Dendritic cell treated with granulocyte-macrophage colony-stimulating factor and Interleukin-4, amounts not matched to agents 40 ng/mL and 50 ng/mL, for 4 days (primary cell): ENCODE measurements at regions not wholly inside any gene's neighbourhood (a gene's known extent, or its start where the extent isn't known, plus 50 kb on each side); places are given as distances from the start of the nearest gene placed in this dataset.

ENCODE experiments used
- H3K27ac Mint-ChIP-seq: one replicate; pipeline ENCODE4 v1.8.0; 2022; ENCODE audit warnings: mild to moderate bottlenecking, mixed read lengths
- H3K27me3 Mint-ChIP-seq: one replicate; pipeline ENCODE4 v1.8.0; 2022; ENCODE audit warnings: mild to moderate bottlenecking, mixed read lengths
- H3K36me3 Mint-ChIP-seq: one replicate; pipeline ENCODE4 v1.8.0; 2022; ENCODE audit warnings: low read depth, mixed read lengths
- H3K4me1 Mint-ChIP-seq: one replicate; pipeline ENCODE4 v1.8.0; 2022; ENCODE audit warnings: low read depth, mixed read lengths
- H3K4me3 Mint-ChIP-seq: one replicate; pipeline ENCODE4 v1.8.0; 2022; ENCODE audit warnings: mild to moderate bottlenecking, moderate library complexity, mixed read lengths
- H3K9me3 Mint-ChIP-seq: one replicate; pipeline ENCODE4 v1.8.0; 2022; ENCODE audit warnings: mixed read lengths
- intact Hi-C: fragments of 100-400 bp; cut with micrococcal nuclease; formaldehyde crosslinking; loops from one replicate; pipeline ENCODE4 v1.15.0; 2022

DNA sequence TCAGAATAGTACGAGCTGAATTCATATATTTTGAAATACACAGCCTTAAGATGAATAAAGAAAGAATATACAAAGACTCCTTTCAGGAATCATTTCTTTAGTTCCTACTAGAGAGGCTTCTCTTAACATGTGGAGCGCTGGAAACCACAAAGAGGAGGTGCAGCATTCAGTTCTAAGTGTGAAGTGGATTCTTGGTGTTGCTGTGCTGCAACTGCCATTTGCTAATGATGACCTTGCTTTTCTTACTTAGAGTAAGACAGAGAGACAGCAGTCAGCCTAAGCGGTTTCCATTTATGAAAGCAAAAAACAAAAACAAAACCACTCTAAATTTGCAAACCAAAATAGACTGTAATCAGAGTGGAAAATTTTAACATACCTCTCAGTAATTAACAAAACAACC, 629.0 kb downstream of the EPHA7 start:
- Mint-ChIP-seq H3K27ac (no peak overlapping the region), H3K36me3 (no peaks in the 10 kb centered on the region), H3K4me3 (no peak overlapping the region), H3K9me3 (no peaks in the 10 kb centered on the region), H3K27me3 (no peaks in the 10 kb centered on the region), H3K4me1 (no peaks in the 10 kb centered on the region)
- intact Hi-C loops: no loop called here

- intact Hi-C loops: no loop called here
- Mint-ChIP-seq H3K9me3 (no peaks in the 10 kb centered on the region), H3K4me1 (no peaks in the 10 kb centered on the region), H3K27me3 (no peaks in the 10 kb centered on the region), H3K4me3 (no peak overlapping the region), H3K36me3 (no peaks in the 10 kb centered on the region), H3K27ac (no peak overlapping the region)
Observed at GRCh38 chr6:92784235-92784634, 635.1 kb downstream of the EPHA7 start.

GRCh38 chr6:92779746-92780145, 639.6 kb downstream of the EPHA7 start:
- H3K27ac Mint-ChIP-seq: no peak overlapping the region
- no peaks in the 10 kb centered on the region for H3K27me3 Mint-ChIP-seq
- no peaks in the 10 kb centered on the region for H3K9me3 Mint-ChIP-seq
- no peaks in the 10 kb centered on the region for H3K36me3 Mint-ChIP-seq
- no peak overlapping the region for H3K4me3 Mint-ChIP-seq
- intact Hi-C loops: no loop called here
- H3K4me1 Mint-ChIP-seq: no peaks in the 10 kb centered on the region

- Mint-ChIP-seq H3K4me3 (no peak overlapping the region), H3K27ac (no peak overlapping the region), H3K36me3 (no peaks in the 10 kb centered on the region), H3K4me1 (no peaks in the 10 kb centered on the region), H3K27me3 (no peaks in the 10 kb centered on the region), H3K9me3 (no peaks in the 10 kb centered on the region)
- intact Hi-C loops: no loop called here
Observed at GRCh38 chr6:92777146-92777740, 642.1 kb downstream of the EPHA7 start.

GRCh38 chr6:92770540-92770939, 648.8 kb downstream of the EPHA7 start:
- no peaks in the 10 kb centered on the region for H3K27me3 Mint-ChIP-seq
- H3K4me3 Mint-ChIP-seq: no peak overlapping the region

DNA sequence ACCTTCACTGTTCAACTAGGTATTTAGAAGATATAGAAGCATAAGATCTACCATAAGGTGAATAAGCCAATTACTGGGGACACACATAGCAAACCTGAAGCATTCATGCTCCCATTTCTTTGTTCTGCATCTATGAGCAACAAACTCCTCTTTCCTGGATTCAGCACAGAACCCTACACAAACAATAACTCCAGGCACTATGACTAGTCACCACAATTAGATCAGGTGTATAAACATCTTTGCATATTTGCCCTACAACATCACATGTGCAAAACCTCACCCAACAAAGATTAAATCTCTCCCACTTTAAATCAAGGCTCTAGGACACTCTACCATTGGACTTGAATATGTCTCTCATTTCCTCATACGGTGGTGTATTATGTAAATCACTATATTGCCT, 652.3 kb downstream of the EPHA7 start:
- Mint-ChIP-seq H3K27me3 (no peaks in the 10 kb centered on the region), H3K4me3 (no peak overlapping the region), H3K9me3 (no peaks in the 10 kb centered on the region), H3K4me1 (no peaks in the 10 kb centered on the region), H3K36me3 (no peaks in the 10 kb centered on the region), H3K27ac (no peak overlapping the region)
- intact Hi-C loops: no loop called here

More at GRCh38 chr6:92770540-92770939, 648.8 kb downstream of the EPHA7 start:
- intact Hi-C loops: no loop called here
- H3K27ac Mint-ChIP-seq: no peak overlapping the region
- no peaks in the 10 kb centered on the region for H3K9me3 Mint-ChIP-seq
- no peaks in the 10 kb centered on the region for H3K4me1 Mint-ChIP-seq
- no peaks in the 10 kb centered on the region for H3K36me3 Mint-ChIP-seq

DNA sequence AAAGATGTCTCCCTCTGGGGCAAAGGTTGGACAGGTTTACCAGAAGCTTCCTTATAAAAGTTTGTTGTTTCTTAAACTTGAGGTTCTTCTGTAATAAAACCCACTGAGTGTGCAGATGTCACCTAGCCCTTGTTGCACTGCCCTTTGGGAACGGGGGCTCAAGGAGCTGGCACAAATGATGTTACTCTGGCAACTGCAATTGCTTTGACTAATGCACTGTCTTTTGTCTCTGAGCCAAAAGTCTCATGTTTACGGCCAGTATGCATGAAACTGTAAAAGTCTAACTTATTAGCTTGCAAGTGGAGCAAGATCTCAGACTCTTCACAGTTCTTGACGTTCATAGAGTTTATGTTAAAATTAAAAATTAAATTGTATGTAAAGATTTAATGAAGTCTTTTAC, 655.7 kb downstream of the EPHA7 start:
- H3K4me1 Mint-ChIP-seq: no peaks in the 10 kb centered on the region
- H3K36me3 Mint-ChIP-seq: no peaks in the 10 kb centered on the region
- no peaks in the 10 kb centered on the region for H3K9me3 Mint-ChIP-seq
- H3K27me3 Mint-ChIP-seq: no peaks in the 10 kb centered on the region
- no peak overlapping the region for H3K4me3 Mint-ChIP-seq
- intact Hi-C loops: no loop called here
- no peak overlapping the region for H3K27ac Mint-ChIP-seq

DNA sequence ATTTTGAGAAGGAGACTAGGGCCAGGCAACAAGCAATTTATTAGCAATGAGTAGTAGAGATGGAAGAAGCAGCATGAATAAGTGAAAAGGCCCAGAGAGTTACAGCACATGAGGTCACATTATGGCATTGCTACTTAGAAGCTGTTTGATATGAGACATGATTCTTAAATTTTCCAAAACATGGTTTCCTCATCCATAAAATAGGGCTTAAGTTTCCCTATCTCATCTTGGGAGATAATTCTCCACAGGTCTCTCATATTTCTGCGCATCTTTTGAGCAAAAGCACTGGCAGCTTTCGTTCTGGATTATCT, 656.1 kb downstream of the EPHA7 start:
- Mint-ChIP-seq H3K27ac (no peak overlapping the region), H3K36me3 (no peaks in the 10 kb centered on the region), H3K9me3 (no peaks in the 10 kb centered on the region), H3K27me3 (no peaks in the 10 kb centered on the region), H3K4me3 (no peak overlapping the region), H3K4me1 (no peaks in the 10 kb centered on the region)
- intact Hi-C loops: no loop called here

GRCh38 chr6:92762443-92763273, 656.7 kb downstream of the EPHA7 start:
- no peak overlapping the region for H3K4me3 Mint-ChIP-seq
- intact Hi-C loops: no loop called here
- no peaks in the 10 kb centered on the region for H3K27me3 Mint-ChIP-seq
- no peaks in the 10 kb centered on the region for H3K4me1 Mint-ChIP-seq
- H3K9me3 Mint-ChIP-seq: no peaks in the 10 kb centered on the region
- H3K27ac Mint-ChIP-seq: no peak overlapping the region
- no peaks in the 10 kb centered on the region for H3K36me3 Mint-ChIP-seq

GRCh38 chr6:92759178-92759577, 660.2 kb downstream of the EPHA7 start:
- H3K27ac Mint-ChIP-seq: no peak overlapping the region
- H3K27me3 Mint-ChIP-seq: no peaks in the 10 kb centered on the region
- no peaks in the 10 kb centered on the region for H3K4me1 Mint-ChIP-seq
- no peaks in the 10 kb centered on the region for H3K36me3 Mint-ChIP-seq
- intact Hi-C loops: no loop called here
- H3K9me3 Mint-ChIP-seq: no peaks in the 10 kb centered on the region
- H3K4me3 Mint-ChIP-seq: no peak overlapping the region

DNA sequence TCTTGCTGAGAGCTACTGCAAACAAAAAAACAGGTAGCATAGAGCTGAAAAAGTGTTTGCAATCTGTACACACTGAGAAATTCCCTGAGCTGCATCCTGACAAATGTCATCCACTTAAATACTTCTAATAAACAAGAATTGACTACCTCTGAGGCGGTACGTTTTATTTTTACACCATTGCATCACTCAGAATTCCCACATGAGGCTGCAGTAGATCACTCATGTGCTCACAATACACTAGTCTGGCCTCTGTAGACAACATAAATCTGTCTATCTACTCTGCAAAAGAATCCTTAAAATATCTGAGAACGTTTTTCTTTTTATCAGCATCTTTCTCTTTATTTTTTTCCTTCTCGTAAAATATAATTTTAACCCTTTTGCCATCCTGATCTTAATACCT, 661.4 kb downstream of the EPHA7 start:
- Mint-ChIP-seq H3K4me3 (no peak overlapping the region), H3K4me1 (no peaks in the 10 kb centered on the region), H3K27me3 (no peaks in the 10 kb centered on the region), H3K36me3 (no peaks in the 10 kb centered on the region), H3K9me3 (peaks cover 4% of the 10 kb centered on the region), H3K27ac (no peak overlapping the region)
- intact Hi-C loops: no loop called here

- no peaks in the 10 kb centered on the region for H3K4me1 Mint-ChIP-seq
- H3K27me3 Mint-ChIP-seq: no peaks in the 10 kb centered on the region
- no peak overlapping the region for H3K27ac Mint-ChIP-seq
- H3K36me3 Mint-ChIP-seq: no peaks in the 10 kb centered on the region
- H3K4me3 Mint-ChIP-seq: no peak overlapping the region
- intact Hi-C loops: no loop called here
- peaks cover 13% of the 10 kb centered on the region for H3K9me3 Mint-ChIP-seq
Observed at GRCh38 chr6:92756912-92757311, 662.4 kb downstream of the EPHA7 start.

DNA sequence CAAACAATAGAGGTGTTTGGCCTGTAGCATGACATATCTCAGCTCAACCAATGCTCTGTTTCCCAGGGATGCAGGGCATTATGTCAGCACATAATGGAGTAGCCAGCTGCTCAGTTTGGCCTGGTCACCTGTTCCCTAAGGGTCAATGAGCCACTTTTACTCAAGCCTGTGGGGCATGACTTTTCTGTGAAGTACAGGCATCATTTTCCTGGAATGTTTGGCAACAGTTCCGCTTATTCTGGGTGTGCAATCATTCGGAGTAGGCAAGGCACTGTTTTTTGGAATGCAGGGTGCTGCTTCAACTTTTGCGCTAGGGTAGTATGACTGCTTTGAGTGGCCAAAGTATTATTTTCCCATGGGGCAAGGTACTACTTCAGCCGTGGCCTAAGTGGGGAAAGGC, 665.4 kb downstream of the EPHA7 start:
- H3K4me1 Mint-ChIP-seq: no peaks in the 10 kb centered on the region
- no peak overlapping the region for H3K27ac Mint-ChIP-seq
- H3K27me3 Mint-ChIP-seq: no peaks in the 10 kb centered on the region
- H3K36me3 Mint-ChIP-seq: no peaks in the 10 kb centered on the region
- intact Hi-C loops: no loop called here
- peaks cover 13% of the 10 kb centered on the region for H3K9me3 Mint-ChIP-seq
- no peak overlapping the region for H3K4me3 Mint-ChIP-seq

DNA sequence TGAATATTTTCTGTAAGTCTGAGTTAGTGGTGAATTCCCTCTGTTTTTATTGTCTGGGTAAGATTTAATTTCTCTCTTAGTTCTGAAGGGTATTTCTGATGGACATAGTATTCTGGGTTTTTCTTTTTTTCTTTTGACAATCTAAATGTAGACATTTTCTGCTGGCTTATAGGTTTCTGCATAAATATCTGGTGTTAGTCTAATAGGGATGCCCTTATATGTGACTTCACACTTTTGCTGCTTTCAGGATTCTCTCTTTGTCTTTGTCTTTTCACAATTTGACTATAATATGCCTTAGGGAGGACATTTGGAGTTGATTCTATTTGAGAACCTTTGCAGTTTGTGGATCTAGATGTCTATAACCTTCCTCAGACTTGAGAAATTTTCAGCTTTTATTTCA, 667.2 kb downstream of the EPHA7 start:
- Mint-ChIP-seq H3K4me1 (no peaks in the 10 kb centered on the region), H3K36me3 (no peaks in the 10 kb centered on the region), H3K27ac (no peak overlapping the region), H3K9me3 (peaks cover 13% of the 10 kb centered on the region), H3K4me3 (no peak overlapping the region), H3K27me3 (no peaks in the 10 kb centered on the region)
- intact Hi-C loops: no loop called here

DNA sequence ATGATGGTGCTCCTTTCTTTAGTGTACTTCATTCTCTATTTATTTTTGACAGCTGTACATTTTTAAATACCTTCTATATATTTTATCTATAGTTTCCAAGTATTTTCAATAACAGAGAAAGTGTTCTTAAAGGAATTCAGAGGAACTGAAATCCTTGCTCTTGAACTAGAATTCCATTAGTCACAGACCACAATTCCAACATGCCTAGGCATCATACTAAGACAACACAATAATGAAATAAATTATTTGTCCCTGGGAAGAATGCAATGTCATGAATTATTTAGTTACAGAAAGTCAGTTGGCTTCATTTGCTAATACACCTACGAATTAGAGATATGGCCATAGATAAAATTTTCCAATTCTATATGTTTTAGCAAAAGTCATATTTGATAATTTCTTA, 671.2 kb downstream of the EPHA7 start:
- Mint-ChIP-seq H3K27me3 (no peaks in the 10 kb centered on the region), H3K4me3 (no peak overlapping the region), H3K4me1 (no peaks in the 10 kb centered on the region), H3K9me3 (peaks cover 11% of the 10 kb centered on the region), H3K36me3 (no peaks in the 10 kb centered on the region), H3K27ac (no peak overlapping the region)
- intact Hi-C loops: no loop called here
